Fibroblast of skin of back (primary cell): ENCODE measurements at regions not wholly inside any gene's neighbourhood (a gene's known extent, or its start where the extent isn't known, plus 50 kb on each side); places are given as distances from the start of the nearest gene placed in this dataset.
A peak's percentile ranks its signal among the peaks of the same experiment; 100 is the strongest.

Experiments
- DNase-seq: peaks from one replicate; pipeline ENCODE4 v3.0.0-alpha.2; 2013

DNA sequence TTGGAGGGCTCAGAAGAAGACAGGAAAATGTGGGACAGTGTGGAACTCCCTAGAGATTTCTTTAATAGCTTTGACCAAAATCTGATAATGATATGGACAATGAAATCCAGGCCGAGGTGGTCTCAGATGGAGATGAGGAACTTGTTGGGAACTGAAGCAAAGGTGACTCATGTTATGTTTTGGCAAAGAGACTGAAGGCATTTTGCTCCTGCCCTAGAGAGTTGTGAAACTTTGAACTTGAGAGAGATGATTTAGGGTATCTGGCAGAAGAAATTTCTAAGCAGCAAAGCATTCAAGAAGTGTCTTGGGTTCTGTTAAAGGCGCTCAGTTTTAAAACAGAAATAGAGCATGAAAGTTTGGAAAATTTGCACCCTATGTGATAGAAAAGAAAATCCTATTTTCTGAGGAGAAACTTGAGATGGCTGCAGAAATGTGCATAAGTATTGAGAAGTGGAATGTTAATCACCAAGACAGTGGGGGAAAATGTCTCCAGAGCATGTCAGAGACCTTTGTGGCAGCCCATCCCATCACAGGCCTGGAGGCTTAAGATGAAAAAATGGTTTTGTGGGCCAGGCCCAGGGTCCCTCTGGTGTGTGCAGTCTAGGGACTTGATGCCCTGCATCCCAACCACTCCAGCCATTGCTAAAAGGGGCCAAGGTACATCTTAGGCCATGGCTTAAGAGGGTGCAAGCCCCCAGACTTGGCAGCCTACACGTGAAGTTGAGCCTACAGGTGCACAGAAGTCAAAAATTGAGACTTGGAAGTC is 463.7 kb upstream of the TLE4 start:
- DNase-seq: no peak

DNA sequence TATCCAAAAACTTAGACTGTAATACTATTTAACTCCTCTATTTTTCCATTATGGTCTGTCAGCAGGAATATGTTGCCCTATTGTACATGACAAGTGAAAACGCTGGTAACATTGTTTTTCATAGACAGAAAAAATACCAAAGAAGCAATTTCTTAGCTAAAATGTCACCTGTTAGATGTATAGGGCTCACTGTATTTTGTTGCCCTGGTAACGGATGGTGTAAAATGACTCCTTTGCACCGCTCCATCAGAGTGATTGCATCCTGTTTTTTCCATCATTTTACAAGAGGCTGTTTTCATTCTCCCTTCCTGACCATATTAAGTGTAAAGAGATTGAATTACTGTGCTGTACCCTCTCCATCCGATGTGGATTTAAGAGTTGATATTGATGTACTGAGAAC is 460.1 kb upstream of the TLE4 start:
- no peak for DNase-seq

DNA sequence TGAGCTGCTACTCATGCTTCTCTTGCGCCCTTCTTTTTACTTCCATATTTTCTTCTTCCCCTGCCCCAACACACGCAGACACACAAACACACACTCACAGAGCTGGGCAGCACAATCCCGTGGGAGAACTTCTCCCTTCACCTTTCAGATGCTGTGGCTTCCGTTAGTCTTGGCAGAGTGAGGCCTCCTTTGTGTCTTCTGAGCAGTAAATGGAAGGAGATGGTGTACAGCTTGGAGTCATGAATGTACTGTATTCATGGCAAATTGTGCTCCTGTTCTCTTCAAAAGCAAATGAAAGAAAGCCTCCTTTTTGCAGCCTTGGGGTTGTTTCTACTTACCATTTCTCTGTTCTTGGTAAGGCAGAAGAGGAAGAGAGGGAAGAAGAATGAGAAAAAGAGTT is 456.6 kb upstream of the TLE4 start:
- DNase-seq: no peak

DNA sequence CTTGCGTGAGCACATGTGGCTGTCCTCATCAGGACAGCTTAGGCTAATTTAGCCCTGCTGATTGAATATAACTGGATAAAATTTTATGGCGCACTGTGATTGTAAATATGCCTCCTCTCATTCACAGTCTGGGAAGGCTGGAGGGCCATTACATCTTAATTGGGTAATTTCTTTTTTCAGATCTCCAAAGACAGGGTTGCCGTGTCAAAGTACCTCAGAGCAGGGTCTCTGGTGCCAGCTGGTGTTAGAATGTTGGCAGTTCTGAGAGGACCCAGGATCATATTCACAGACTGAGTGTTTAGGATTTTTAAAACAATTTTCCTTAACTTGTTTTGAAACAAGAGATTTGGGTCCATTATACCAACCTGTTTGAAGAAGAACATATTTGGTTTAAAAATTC is 455.7 kb upstream of the TLE4 start:
- DNase-seq: no peak

DNA sequence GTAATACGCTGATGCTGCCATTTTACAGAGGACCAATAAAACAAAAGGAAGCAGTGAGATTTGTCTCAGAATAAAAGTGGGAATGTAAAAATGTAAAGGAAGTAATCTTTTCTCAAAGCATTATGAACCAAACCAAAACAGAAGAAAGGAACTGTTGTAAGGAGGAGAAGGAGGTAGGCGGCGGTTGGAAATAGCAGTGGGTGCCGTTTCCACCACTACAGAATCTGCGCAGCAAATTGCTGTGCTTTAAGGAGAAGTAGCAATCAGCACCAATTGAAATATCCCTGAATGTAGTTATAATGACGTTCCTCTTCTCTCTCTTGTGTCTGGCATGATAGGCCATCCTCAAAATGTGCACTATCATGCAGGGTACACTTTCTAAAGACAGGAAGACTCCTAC is 455.1 kb upstream of the TLE4 start:
- no peak for DNase-seq

DNA sequence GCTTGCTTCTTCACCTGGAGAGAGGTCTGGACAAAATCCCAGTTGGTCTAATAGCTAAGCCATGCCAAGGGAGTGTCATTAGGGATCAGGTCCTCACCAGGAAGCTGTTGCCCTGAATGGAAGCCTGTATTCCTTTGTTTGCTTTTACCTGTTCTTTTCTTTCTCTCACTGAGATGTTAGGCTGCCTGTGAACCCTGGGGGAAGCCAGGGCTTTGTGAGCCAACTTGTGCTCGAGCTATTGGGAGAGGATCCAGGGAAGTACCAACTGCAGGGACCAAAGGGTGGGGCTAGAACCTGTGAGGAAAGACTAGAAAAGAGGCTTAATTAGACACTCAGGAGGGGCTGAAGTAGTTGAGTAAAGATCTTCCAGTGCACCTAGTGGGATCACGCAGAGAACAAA is 451.2 kb upstream of the TLE4 start:
- DNase-seq: no peak

DNA sequence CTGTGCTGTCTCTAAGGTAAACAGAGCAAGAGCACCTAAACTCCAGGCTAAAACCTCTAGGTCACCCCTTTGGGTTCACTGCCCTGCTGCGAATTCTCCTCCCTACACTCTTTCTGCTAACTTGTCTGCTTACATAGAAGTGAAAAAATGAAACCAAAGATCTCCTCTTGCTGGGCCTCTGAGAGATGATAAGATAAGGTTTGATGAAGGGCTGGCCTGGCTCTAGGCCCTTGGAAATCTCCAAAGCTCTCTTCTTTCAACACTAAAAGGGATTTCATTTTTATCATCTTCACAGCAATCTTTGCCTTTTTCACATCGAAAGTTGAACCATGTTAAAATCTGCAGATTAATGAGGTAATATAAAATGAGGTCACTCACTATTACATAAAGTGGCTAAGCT is 450.8 kb upstream of the TLE4 start:
- no peak for DNase-seq

DNA sequence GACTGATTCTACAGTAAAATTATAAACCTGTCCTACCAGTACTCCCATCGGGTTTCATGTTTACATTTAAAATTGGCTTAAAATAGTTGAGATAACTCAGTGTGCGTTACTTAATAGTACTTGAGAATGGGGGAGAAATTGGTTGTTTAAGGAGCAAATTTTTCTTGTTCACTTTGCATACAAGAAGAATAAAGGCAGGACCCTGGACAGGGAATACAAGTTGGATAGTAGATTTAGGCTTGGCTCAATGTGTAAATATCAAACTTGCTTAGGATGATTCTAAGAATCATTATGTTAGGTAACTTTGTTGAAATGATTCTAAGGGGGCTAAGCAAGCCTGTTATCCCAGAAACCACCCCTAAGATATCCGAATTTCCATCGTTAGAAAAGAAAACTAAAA is 448.4 kb upstream of the TLE4 start:
- DNase-seq: peak; percentile 22

DNA sequence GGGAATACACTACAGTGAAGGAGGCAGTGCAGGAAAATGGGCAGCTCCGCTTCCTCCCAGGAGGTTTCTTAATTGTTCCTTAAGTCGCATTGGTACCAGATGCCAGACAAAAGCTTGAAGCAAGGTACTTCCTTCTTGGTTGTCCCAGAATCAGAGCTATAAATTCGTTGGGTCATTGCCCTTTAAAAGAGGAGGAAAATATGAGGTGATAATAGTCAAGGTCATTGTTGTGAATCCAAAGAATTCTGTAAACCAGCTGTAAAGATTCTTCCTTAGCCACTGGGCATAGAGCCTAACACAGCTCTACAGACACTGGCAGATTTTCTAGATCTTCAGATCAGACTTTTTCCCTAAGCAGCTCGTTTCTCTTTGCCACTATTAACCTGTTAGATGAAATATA is 444.1 kb upstream of the TLE4 start:
- no peak for DNase-seq

DNA sequence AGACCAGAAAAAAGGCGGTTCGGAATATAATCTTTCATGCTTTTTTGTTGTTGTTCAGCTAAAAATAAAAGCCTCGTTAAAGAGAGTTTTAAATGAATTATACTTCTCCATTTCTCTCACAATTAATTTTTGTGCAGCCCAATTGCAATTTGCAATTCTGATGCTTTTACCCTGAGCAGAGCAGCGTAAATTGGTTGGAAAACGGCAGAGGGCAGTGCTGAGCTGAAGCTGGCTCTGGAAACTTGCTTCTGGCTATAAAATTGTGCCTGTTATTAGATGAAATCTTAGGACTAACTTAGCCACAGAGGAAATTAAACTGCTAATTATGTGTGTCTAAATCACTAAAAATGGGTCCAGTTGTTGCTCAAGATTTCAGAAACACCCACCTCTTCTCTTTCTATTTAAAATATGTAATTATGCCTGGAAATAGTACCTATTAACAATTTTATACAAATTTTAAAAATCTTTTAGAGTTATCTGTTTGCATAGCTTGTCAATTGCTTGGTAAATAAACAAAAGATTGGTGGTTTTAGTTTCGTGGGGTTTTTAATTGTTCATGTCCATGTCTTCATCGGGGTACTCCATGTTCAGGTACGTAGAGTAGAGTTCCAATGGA is 441.8 kb upstream of the TLE4 start:
- peak; percentile 54 for DNase-seq

DNA sequence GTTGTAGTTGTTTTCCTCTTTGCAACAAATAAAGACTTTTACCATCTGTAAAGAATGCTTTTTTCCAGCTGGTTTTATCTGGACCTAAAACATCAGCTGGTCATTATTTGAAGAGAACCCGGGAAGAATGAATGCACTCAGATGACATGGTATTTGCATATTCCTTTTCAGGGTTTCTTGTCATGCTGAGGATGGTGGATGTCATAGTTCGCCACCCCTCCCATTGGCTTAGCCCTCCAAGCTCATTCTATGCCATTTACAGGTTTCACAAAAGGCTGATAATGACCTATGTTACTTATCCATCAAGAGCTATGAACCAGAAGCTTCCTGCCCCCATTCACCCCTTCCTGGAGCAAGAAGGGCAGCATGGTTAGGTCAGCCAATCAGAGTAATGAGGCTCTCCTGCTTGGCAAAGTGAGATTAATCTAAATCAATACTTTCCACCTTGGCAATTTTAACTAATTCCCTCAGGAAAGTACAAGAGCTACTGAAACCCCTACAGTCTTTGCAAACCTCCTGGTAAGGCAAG is 440.5 kb upstream of the TLE4 start:
- DNase-seq: no peak

DNA sequence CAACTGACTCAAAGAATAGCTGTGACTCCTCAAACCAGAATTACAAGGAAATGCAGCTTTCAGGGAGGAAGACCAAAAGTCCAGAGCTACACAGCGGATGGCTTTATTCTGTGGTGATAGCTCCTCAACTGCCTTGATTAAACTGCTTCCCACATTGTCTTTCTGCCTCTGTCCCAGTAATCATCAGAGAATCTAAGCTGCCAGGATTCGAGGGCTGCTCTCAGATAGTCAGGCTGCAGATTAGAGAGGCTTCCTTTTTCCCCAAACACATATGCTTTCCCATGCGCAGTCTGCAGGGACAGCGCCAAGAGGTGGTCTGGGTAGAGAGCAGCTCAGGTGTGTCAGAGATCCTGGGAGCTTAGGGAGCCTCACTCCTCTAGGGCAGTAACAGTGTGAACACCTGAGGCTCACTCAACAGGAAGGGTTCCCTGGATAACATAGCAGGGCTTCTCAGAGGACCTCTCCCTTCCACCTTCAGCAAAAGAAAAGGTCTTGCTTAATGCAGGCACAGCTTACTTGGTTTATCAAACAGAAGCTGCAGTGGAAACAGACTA is 439.9 kb upstream of the TLE4 start:
- DNase-seq: no peak

DNA sequence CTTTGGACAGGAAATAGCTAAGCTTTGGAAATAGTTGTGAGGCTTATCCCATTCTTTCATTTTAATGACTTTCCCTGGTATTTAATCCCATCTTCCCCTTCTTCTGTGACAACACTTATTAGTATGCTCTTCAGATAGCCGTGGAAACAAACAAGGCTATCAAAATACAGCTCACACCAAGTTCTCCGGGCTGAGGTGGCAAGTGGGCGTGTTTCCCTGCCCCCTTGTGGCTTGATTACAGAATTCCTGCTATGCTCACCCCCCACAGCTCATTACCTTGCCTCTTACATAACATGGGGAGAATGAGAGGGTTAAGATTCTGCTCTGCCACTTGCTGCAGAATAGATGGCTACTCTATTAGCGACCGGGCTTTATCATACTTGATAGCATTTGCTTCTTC is 437.1 kb upstream of the TLE4 start:
- DNase-seq: peak; percentile 37

DNA sequence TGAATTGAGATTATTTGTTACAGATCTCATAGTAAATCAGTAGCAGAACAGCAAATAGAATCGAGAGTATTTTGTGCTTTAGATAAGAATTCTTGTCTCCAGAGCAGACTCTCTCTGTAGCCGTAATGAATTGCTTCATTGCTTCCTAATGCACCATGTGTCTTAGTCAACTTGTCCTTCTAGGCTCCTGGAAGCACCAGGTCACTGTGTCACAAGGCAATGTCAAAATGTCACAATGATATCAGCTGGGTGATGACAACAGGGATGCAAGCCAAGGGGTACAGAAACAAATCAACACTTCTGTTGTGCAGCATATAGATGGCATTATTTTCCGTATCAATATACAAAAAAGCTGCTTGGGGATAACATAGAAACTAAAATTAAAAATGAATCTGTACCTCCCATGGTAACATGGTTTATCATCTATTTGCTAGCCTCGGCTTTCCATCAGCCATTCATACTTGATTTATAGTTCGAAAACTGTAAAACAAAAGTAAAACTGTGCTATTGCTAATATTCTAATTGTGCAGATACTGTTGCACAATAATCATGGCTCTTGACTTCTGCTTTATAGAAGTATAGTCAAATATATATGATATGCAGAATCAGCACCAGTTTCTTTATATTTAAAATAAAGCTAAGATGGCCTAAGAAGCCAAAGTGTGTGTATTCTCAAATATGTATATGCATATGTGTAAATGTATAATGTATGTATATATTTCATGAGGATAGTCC is 435.9 kb upstream of the TLE4 start:
- DNase-seq: no peak

DNA sequence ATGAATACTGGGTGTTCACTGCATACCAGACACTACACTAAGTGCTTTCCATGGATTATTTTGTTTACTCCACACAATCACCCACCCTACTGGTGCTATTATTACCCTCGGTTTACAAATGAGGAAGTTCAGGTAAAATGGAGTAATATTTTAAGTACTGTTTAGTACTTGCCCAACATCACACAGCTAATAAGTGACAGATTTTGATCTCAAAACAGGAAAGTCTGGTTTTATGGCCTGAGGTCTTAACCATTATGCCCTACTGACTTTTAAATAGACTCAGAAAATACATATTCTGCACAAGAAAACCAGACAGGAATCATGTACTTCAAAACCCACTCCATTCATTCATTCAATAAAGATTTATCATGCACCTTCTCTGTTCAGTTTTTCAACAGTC is 431.0 kb upstream of the TLE4 start:
- DNase-seq: no peak

DNA sequence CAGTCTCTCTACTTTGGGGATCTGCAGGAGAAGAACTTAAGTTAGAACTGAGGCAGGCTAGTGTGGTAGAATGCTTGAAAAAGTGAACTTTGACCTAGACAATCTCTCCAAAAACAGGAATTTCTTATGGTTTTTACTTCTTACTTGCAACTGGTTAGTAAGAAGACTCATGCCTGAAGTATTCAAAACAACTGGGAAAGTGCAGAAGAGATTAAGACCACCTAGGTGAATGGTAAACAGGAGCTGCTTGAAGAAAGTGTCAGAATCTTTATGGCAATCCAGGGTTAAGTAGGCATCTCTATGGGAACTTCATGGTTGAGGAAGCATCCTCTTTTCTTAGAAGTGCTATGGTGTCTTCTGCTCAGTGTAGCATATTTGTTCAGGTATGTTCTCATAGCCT is 428.6 kb upstream of the TLE4 start:
- no peak for DNase-seq

DNA sequence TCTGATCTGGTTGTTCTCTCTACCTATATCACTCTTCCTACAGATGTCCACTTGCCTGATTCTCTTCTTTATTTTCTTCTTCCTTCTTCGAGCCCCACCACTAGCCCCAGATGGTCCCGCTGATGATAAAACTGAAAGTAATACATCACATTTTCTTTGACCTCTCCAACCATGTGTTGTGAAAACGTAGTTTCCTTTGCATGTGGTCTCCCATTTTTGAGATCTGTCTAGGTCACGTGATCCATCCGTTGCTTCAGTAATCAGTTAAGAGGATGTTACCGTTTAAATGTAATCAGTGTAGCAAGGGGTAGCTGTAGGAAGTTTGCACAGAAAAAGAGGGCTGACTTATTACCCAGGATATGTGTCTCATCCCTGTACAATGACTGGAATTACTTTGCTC is 426.3 kb upstream of the TLE4 start:
- no peak for DNase-seq

DNA sequence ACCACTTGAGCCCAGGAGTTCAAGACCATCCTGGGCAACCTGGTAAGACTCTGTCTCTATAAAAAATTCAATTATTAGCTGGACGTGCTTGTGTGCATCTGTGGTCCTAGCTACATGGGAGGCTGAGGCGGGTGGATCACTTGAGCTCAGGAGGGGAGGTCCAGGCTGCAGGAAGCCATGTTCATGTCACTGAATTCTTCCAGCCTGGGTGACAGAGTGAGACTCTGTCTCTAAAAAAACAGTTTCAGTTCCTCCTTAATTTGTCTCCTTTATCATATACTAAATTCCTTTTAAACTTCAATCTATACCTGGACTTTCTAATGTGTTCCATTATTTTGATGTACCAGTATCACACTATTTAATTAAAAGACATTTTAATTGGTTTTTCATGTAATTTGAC is 422.2 kb upstream of the TLE4 start:
- no peak for DNase-seq

DNA sequence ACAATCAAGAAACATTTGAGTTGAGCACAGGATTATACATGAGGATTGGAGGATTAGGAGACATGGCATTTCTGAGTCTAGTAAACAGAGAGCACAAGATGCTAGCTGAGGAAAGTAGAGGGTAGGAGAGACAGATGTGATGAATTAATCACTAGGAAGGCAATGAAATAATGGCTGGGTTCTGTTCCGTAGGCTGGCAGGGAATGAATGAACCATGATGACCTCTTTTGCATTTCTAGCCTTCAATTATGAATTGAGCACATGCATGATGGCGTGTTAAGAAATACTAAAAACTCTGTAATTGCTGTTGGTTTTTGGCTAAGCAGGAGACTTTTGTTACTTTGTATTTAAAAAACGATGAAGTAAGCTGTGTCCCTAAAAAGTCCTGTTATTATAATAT is 420.0 kb upstream of the TLE4 start:
- no peak for DNase-seq

DNA sequence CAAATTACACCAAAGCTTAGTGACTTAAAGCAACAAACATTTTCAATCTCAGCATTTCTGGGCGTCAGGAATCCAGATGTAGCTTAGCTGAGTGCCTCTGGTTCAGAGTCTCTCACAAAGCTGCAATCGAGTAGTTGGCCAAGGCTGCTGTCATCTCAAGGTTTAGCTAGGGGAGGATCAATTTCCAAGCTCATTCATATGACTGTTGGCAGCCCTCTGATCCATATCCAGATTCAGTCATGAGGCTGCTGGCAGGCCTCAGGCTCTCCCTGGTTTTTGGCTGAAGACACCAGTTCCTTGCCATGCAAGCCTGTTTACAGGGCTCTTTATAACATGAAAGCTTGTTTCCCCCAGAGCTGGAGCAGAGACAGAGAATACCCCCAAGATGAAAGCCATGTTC is 419.5 kb upstream of the TLE4 start:
- no peak for DNase-seq

DNA sequence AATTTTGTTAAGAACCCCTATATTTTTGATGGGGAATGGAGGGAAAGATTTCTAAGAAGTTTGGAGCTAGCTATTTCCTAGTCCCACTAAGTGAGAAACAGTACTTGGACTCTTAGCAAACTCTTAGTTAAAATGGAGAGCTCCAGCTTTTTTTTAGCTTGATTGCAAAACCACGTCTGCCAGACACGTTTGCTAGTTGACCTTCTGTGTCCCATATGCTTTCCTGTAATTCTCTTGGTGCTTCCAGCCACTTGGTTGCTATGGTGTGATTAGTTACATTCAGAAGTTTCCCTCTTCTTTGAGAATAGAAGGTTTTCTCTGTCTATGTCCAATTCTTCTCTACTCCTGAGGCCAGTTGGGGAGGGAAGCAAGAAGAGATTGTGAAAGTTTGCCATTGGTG is 417.0 kb upstream of the TLE4 start:
- DNase-seq: no peak

DNA sequence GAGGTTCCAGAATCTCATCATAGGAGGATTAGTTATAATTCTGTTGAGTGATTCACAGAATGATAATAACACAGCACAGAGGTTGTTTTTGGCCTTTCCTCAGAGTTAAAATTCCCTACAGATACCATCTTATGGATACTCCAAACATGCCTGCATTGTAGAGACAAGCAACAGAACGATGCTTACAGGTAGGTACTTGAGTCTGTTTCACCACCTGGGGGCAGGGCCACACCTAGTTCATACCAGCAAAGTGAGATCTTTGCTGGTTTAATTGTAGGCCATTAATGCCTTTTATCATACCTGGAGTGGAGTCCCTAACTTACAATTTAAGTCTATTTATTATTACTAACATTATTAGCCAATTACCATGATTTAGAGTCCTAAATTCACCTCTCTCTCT is 416.5 kb upstream of the TLE4 start:
- DNase-seq: no peak

DNA sequence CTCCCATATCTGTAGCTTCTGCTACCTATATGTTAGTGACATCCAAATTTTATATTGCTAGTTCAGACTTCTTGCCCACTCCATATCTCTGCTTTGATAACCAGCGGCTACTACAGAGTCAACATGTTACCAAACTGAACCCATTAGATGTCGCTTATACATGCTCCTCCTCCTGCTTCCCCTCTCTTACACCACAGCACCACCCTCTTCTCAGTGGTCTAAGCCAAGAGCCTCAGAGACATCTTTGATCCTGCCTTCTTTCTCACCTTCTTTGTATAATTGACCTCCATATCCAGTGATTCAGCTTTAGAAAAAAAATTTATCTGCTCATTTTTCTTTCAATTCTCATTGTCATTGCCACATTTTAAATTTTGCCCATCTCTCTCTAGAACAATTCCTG is 408.2 kb upstream of the TLE4 start:
- no peak for DNase-seq

DNA sequence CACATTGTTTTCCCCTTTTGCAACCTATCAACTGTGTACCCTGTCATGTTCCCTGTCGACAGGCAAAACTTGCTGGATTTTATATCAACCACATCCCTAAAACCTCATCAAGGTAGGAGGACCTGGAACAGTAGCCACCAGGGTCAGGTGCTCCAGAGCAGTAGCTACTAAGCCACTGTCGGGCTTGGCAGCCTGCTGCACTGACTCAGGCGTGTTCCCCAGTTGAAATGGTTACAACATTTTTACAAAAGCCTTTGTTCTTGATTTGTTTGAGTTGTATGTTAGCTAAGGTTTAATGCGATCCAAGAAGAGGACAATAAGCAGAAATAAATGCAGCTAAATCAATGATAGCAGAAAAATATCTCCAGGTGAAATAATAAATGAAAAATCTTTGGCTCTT is 407.4 kb upstream of the TLE4 start:
- no peak for DNase-seq
